ENCODE measurements at regions not wholly inside any gene's neighbourhood (a gene's known extent, or its start where the extent isn't known, plus 50 kb on each side); places are given as distances from the start of the nearest gene placed in this dataset.
"Not testable (repeated sequence)": the region's sequence is repeated elsewhere in the genome, so short reads cannot be mapped to it uniquely, and the experiment has no call there.

GRCh38 chr3:164458986-164459385 lies 619.3 kb downstream of the SI start:
- no peak for DNase-seq

- DNase-seq, result no peak
Measured at GRCh38 chr3:164453714-164454113, 624.6 kb downstream of the SI start.

GRCh38 chr3:164452707-164453106 lies 625.6 kb downstream of the SI start:
- DNase-seq, result no peak

DNA sequence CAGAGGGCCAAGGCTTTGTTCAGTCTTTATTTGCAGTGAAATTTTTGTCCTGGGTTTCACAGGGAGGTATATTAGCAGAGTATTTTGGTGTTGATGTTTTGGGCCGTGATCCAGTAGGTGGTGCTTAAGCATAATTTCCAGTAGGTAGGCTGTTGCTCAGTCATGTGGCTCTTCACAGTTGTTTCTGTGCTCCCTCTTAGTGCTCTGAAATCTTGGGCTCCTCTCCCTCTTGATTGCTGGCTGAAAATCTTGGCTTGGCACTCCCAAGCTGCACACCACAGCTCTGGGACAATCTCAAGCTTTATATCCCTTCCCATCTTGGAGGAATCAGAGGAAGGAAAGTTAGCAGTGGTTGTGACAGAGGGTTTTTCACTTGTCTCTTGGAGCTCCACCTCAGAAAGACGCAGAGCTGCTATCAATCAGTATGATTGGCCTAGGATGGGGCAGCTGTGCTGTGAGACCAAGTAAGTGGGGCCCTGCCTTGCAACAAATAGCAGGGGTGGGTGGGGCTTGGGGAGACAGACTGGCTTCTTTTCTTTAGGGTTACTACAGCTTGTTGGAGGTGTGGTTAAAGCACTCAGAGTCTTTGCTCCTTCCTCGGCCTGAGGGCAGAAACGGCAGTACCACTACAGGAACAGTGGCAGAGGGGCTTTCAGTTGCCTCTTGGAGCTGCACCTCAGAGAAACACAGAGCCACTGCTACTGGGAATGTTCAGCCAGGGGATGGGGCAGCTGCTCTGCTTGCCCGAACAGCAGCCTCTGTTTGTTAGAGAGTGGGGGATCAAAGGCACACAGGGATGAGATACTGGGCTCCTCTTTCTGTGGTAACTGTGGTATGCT lies 627.0 kb downstream of the SI start:
- DNase-seq, result no peak

DNA sequence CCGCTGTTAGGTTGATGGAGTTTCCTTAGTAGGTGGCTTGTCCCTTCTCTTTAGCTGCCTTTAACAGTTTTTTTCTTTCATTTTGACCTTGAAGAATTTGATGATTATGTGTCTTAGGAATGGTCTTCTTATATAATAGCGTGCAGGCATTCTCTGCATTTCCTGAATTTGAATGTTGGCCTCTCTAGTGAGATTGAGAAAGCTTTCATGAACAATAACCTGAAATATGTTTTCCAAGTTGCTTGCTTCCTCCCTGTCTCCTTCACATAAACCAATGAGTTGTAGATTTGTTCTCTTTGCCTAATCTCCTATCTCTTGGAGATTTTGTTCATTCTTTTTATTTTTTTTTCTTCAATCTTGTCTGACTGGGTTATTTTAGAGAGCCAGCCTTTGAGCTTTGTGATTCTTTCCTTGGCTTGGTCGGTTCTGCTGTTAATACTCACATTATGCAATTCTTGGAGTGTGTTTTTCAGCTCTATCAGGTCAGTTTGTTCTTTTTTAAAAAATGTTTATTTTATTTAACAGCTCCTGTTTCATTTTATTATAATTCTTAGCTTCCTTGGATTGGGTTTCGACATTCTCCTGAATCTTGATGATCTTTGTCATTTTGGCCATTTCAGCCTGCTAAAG lies 627.9 kb downstream of the SI start:
- DNase-seq, result no peak

DNA sequence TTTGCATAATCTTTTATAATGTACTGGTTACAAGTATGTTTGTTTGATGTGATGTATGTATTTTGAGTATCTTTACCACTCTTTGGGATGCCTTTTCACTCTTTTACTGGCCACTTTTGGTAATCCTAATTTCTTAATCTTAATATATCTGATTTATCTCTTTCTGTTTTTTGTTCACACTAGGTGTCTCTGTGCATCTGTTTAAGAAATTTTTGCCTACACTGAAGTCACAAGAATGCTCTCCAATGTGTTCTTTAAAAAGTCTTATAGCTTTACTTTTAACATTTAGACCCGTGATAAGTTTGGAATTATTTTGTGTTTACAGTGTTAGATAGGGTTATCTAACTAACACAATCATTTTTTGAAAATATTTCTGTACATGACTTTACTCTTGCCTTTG lies 659.1 kb downstream of the SI start:
- DNase-seq, result no peak

- no peak for DNase-seq
Measured at GRCh38 chr3:164418414-164418813, 659.9 kb downstream of the SI start.

DNA sequence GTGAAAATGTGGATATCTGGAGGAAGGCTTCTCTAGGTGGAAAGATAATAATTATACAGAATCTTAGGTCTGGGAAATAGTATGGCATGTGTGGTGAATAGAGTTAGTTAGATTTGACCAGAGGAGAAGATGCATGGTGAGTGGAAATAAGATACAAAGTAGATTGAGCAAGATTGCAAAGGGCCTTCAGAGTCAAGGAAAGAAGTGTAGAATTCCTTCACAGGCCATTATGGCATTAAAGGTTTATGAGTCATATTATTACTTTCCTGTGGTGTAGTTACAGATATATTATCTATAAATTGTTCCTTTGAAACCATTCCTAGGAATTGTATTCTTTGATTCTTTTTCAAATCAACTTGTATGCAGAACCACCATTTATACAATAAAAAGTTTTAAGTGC lies 660.3 kb downstream of the SI start:
- no peak for DNase-seq

DNA sequence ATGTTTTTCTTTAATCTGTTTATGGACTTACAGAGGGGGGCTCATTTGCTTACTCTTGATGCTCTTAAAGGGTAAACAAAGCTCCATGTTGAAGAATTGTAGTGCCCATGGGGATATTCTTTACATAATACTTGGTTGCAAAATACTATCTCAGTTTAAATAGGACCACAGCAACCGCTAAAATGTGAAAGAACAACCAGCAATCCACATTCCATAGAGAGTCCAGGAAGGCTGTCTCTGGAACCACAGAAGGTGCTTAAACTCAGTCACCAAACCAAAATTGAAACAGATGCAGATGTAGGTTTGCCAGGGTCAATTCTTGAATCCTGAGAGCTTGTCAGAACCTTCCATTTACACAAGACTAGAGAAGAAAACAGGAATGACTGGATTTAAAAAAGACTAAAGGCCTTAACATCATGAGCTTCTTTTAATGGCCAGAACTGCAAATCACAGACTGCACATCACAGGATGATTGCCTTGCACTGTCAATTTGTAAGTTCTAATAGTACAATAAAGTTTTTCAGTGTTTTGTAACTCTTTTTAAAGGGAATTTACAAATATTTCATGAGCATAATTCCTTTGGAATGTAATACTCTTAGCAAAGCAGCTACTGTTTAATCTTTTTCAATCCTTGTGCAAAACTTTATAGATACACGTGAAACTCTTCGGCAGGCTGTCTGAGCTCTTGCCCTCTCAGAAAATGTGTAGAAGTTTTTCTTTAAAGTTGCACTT lies 661.6 kb downstream of the SI start:
- DNase-seq, result no peak

GRCh38 chr3:164408326-164408725 lies 670.0 kb downstream of the SI start:
- no peak for DNase-seq

DNA sequence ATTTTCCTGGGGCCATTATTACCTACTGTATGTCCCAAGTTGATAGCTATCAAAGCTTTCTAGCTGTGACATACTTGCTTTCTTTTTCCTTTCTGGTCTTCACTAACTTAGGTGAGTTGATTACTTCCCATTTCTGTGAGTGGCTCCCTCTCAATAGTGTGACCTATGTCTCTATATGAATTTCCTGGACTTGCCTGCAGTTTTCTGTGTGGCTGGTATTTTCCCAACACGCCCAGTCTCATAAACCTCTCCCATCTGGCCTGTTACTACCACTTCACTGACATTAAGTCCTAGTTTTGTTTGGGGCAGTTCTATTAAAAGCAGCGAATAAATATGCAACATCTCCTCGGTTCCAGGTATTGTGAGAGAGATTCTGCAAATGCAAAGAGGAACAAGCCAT lies 671.2 kb downstream of the SI start:
- DNase-seq, result no peak

DNA sequence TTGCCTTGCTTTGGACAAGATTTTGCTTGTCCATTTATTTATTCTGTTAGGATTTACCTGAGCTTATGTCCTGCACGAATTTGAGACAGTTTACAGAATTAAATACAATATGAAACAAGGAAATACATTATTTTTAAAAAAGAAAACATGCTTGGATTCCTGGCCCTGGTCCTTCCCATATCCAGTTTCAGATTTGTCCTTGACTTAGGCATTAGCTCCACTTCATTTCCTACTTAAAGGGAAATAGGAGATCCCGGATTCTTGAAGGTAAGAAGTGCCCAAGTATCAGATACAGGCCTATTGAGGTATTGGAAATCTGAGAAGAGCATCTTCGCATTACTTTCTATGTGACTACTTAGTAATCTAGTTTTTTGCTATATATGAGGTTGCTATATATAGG lies 672.0 kb downstream of the SI start:
- no peak for DNase-seq

DNA sequence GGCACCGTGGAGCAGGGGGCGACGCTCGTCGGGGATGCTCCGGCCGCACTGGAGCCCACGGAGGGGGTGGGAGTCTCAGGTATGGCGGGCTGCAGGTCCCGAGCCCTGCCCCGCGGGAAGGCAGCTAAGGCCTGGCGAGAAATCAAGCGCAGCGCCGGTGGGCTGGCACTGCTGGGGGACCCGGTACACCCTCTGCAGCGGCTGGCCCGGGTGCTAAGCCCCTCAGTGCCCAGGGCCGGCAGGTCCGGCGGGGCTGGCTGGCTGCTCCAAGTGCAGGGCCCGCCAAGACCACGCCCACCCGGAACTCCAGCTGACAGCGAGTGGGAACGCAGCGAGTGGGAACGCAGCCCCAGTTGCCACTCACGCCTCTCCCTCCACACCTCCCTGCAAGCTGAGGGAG lies 676.4 kb downstream of the SI start:
- no peak for DNase-seq

DNA sequence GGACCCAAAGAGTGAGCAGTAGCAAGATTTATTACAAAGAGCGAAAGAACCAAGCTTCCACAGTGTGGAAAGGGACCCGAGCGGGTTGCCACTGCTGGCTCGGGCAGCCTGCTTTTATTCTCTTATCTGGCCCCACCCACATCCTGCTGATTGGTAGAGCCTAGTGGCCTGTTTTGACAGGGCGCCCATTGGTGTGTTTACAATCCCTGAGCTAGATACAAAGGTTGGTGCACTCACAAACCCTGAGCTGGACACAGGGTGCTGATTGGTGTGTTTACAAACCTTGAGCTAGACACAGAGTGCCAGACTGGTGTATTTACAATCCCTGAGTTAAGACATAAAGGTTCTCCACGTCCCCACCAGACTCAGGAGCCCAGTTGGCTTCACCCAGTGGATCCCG lies 676.9 kb downstream of the SI start:
- not testable (repeated sequence) for DNase-seq

DNA sequence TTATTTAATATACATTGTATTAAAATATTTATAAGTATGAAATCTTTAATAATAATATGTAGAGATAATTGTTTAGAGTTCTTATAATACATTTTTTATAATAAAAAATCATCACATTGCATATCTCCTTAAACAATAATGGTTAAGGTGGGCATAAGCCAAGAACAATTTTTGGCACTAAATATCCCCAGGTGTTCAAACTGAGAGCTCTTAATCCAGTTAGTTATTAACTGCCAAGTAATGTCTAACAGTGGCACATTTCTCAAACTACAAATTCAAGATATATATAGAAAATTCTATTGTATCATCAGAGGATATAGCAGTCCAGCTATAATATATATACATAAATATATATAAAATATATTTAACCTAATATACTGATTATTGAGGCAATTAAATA lies 680.8 kb downstream of the SI start:
- no peak for DNase-seq

DNA sequence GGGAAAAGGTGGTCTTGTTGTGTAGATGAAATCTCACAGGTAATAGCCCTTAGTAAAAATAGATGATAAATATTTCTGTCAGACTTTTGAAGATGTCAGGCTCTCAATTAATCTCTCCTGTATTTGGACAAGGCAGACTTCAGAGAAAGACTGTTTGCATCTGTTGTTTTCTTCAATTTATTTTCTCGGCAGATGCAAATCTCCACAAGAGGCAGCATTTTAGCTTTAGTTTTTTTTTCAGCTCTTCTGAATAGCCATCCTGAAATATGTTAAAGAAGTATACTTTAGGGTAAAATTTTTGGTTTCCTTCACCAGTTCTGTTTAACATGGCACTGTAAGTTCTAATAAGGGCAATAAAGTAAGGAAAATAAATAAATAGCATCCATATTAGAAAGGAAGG lies 685.1 kb downstream of the SI start:
- no peak for DNase-seq

GRCh38 chr3:164390046-164390445 lies 688.2 kb downstream of the SI start:
- no peak for DNase-seq

DNA sequence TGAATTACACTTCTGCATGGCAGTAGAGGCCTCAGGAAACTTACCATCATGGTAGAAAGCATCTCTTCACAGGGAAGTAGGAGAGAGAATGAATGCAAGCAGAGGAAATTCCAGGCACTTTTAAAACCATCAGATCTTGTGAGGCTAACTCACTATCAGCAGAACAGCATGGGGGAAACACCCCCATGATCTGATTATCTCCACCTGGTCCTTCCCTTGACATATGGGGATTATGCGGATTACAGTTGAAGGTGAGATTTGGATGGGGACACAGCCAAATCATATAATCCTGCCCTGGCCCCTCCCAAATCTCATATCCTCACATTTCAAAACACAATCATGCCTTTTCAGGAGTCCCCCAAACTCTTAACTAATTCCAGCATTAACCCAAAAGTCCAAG lies 691.1 kb downstream of the SI start:
- DNase-seq, result no peak

DNA sequence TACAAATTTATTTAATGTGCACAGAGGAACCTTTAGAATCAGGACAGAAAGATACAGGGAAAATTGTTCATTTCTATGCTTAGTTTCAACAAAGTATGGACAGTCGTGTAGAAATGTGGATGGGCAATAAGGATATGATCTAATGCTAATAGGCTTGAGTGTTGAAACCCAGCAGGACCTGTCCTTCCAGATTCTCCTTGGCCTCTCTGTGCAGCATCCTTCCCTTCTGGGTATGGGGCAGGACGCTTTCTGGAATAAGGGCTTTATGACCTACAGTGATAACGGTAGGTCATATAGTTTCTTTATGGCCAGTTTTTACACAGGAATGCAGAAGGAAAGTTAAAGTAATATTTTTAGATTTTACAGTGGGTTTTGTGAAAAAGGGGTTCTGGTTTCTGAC lies 698.1 kb downstream of the SI start:
- DNase-seq, result no peak

GRCh38 chr3:164377466-164377865 lies 700.8 kb downstream of the SI start:
- DNase-seq, result no peak

DNA sequence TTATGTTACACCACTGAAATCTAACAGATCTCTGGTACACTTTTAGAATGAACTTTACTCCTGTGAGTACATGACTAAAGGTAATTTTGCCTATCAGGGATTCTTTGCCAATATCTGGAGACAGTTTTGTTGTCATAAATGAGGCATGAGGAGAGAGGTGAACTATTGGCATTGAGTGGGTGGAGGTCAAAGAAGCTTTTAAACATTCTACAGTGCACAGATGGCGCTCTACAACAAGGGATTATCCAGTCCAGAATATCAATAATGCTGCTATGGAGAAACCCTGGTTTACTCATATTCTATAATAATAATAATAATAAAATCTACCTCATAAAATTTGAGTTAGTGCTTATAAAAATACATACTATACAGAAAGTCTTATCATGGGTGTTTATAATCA lies 702.3 kb downstream of the SI start:
- DNase-seq, result no peak

DNA sequence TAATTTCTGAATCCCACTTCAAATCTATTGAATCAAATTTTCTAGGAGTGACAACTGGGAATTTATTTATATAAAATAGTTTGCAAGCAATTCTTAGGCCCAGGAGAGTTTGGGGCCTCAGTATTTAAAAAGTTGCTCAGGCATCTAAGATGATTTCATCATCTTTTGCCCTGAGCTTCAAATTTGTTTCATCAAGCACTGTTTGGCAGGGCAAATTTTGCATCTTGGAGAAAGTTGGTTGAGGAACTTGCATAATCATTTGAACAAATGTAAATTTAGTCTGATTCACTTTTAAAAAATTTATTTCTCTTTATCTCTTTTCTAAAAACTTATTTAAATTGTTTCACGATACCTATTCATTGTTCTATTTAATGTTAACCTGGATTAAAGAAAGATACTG lies 702.8 kb downstream of the SI start:
- no peak for DNase-seq

GRCh38 chr3:164371681-164372080 lies 706.6 kb downstream of the SI start:
- DNase-seq, result no peak

DNA sequence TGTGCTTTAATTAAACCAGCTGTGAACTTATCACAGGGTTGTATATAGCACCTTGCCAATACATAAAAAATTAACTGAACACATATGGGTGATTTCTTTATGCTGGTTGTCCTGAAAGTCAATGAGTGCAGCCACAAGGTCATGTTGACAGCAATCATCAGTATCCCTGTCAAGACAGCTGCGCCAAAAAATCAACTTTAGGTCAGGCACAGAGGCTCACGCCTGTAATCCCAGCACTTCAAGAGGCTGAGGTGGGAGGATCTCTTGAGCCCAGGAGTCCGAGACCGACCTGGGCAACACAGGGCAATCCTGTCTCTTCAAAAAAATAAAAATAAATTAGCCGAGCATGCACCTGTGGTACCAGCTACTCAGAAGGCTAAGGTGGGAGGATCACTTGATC lies 707.3 kb downstream of the SI start:
- no peak for DNase-seq
